Mammary epithelial cell (primary cell): ENCODE measurements at regions not wholly inside any gene's neighbourhood (a gene's known extent, or its start where the extent isn't known, plus 50 kb on each side); places are given as distances from the start of the nearest gene placed in this dataset.

Source experiments
- CTCF ChIP-seq, 2 donors: IDR thresholded peaks in 1 of 2; conservative IDR thresholded peaks in 1 of 2; 2 replicates each; pipeline ENCODE4 v1.5.1; 2011 to 2012; ENCODE audit warnings: inconsistent platforms in 2 of 2, low read length in 2 of 2, mild to moderate bottlenecking in 2 of 2, control low read depth in 1 of 2, low read depth in 1 of 2; ENCODE audit not compliant: insufficient read depth in 1 of 2; ENCODE audit errors: extremely low read depth in 1 of 2
- EZH2 ChIP-seq: IDR thresholded peaks from 2 replicates; pipeline ENCODE4 v1.6.1; 2012; ENCODE audit warnings: low read length, inconsistent platforms, borderline replicate concordance

GRCh38 chr18:11368020-11368419, 218.7 kb upstream of the PIEZO2 start:
- TF ChIP-seq CTCF (conservative IDR thresholded peaks at IDR 0.05 in 1 of 2, IDR thresholded peaks at IDR 0.05 in 1 of 2; ENCODE audit: extremely low read depth in 1 of 2, insufficient read depth in 1 of 2, low read depth in 1 of 2, low read length in 2 of 2) (no peak), EZH2 (no peak)
